ENCODE measurements at regions not wholly inside any gene's neighbourhood (a gene's known extent, or its start where the extent isn't known, plus 50 kb on each side); places are given as distances from the start of the nearest gene placed in this dataset.

DNA sequence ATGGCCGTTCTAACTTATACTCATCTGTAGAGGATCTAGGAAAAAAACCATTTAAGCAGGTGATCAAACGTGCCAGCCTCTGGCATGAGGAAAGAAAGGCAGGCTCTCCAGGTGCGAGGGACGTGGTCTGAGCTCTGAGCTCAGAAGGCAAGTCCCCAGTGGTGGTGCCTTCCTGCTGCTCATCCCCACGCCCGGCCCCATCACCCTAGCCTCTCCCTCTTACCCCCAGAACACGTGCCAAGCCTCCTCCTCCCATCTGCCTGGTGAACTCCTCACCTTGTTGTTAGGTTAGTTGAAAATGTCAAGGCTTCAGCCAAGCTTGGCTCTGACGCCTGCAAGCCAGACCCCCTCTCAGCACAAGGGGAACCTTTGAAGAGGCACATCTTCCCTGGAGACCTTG lies 571.2 kb upstream of the MKI67 start:
- Histone ChIP-seq H3K9me3 (replicated peaks in 1 of 2; ENCODE audit: control insufficient read depth in 2 of 2, insufficient read depth in 1 of 2, low read depth in 1 of 2, low read length in 2 of 2) (no peaks in the 10 kb centered on the region), H2BK120ac (ENCODE audit: low read depth, low read length) (no peak overlapping the region), H3K27ac (replicated peaks; ENCODE audit: low read length) (no peak overlapping the region)

DNA sequence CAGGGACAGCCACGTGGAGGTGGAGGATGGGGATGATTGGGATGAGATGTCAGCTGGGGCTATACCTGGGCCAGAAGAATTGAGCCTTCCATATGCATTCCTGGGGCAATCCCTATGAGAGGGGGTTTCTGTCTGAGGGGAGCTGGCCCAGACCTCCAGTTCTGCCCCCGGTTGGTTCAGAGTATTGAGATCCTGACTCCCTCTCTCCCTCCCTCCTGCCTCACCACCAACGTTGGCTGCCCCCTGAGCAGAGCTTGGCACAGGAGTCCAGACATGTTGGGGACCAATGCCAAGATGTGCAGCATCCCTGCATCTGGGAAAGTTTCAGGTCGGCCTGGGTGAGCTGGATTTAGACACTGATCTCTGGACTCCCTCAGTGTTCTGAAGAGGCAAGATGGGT lies 575.2 kb upstream of the MKI67 start:
- Histone ChIP-seq H4K91ac (ENCODE audit: low read depth, low read length, poor library complexity) (no peak overlapping the region), H3K9ac (ENCODE audit: low read depth, low read length, poor library complexity) (no peak overlapping the region)
- WGBS, 2 donors (ENCODE audit: extremely low coverage in 2 of 2, insufficient read length in 2 of 2, insufficient replicate concordance in 1 of 2) = no CpG with 5 or more reads among the region's 4 CpGs

More for the DNA sequence above, 571.2 kb upstream of the MKI67 start:
- H2BK5ac ChIP-seq (ENCODE audit: low read length) = no peak overlapping the region
- no peak overlapping the region for H4K8ac ChIP-seq (ENCODE audit: low read depth, low read length)
- H2BK12ac ChIP-seq (ENCODE audit: low read length) = peak overlapping the region; percentile 24
- H3K27me3 ChIP-seq (ENCODE audit: control insufficient read depth in 3 of 3, insufficient read depth in 3 of 3, low read depth in 1 of 3, low read length in 3 of 3) = peaks cover 0 to 5% (median 0%) of the 10 kb centered on the region in 3 experiments
- no peak for DNase-seq (ENCODE audit: low spot score)
- H3K4me1 ChIP-seq (ENCODE audit: control insufficient read depth in 2 of 2, insufficient read depth in 1 of 2, low read depth in 1 of 2, low read length in 2 of 2) = peaks cover 0 to 16% of the 10 kb centered on the region in 2 donors
- no peaks in the 10 kb centered on the region for H3K79me1 ChIP-seq (ENCODE audit: low read depth, low read length)
- no peak overlapping the region for H2BK15ac ChIP-seq (ENCODE audit: low read length)
- H3K4ac ChIP-seq (ENCODE audit: low read length) = no peak overlapping the region
- H3K18ac ChIP-seq (ENCODE audit: low read length) = peak overlapping the region; percentile 20
- H3K36me3 ChIP-seq (replicated peaks in 1 of 2; ENCODE audit: control insufficient read depth in 2 of 2, insufficient read depth in 2 of 2, low read length in 2 of 2) = no peaks in the 10 kb centered on the region
- peak overlapping the region; percentile 20 for H2AK5ac ChIP-seq (ENCODE audit: low read depth, low read length)
- H3K23ac ChIP-seq (ENCODE audit: low read depth, low read length, poor library complexity) = no peak overlapping the region
- WGBS, 2 donors (ENCODE audit: extremely low coverage in 2 of 2, insufficient read length in 2 of 2, insufficient replicate concordance in 1 of 2) = no CpG with 5 or more reads among the region's 8 CpGs
- no peak overlapping the region for H3K14ac ChIP-seq (ENCODE audit: low read length)
- H3K4me2 ChIP-seq (ENCODE audit: insufficient read depth, low read length, poor library complexity, severe bottlenecking) = no peak overlapping the region
- H2AFZ ChIP-seq (ENCODE audit: low read length) = no peak overlapping the region
- H4K91ac ChIP-seq (ENCODE audit: low read depth, low read length, poor library complexity) = no peak overlapping the region
- no peak overlapping the region for H3K9ac ChIP-seq (ENCODE audit: low read depth, low read length, poor library complexity)
- H3K4me3 ChIP-seq (ENCODE audit: low read length in 2 of 2) = no peak overlapping the region

DNA sequence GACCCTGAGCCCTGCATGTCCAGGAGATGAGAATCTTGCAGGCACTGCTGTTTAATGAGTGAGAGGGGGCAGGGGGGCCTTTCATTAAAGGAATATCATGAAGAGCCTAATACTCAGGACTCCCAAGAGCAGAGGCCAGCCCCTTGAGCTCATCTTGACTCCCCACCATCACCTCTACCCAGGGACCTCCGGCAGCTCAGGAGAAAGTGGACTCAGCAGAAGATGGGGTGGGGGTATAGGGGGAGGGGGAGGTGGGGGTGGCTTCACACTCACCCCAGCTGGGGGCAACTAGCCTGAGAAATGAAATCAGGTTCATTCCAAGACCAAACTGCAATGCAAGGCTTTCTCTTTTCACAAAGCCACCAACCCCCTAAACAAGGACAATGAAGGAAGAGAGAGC lies 575.6 kb upstream of the MKI67 start:
- Histone ChIP-seq H2AFZ (ENCODE audit: low read length) (no peak overlapping the region), H3K23ac (ENCODE audit: low read depth, low read length, poor library complexity) (no peak overlapping the region), H2AK5ac (ENCODE audit: low read depth, low read length) (no peak overlapping the region), H3K9ac (ENCODE audit: low read depth, low read length, poor library complexity) (no peak overlapping the region), H2BK5ac (ENCODE audit: low read length) (no peak overlapping the region), H3K36me3 (replicated peaks in 1 of 2; ENCODE audit: control insufficient read depth in 2 of 2, insufficient read depth in 2 of 2, low read length in 2 of 2) (no peaks in the 10 kb centered on the region), H3K14ac (ENCODE audit: low read length) (no peak overlapping the region), H4K91ac (ENCODE audit: low read depth, low read length, poor library complexity) (no peak overlapping the region), H3K4me3 (ENCODE audit: low read length in 2 of 2) (no peak overlapping the region), H3K9me3 (replicated peaks in 1 of 2; ENCODE audit: control insufficient read depth in 2 of 2, insufficient read depth in 1 of 2, low read depth in 1 of 2, low read length in 2 of 2) (no peaks in the 10 kb centered on the region), H3K4me2 (ENCODE audit: insufficient read depth, low read length, poor library complexity, severe bottlenecking) (no peak overlapping the region), H3K27ac (replicated peaks; ENCODE audit: low read length) (no peak overlapping the region), H3K4ac (ENCODE audit: low read length) (no peak overlapping the region), H3K4me1 (ENCODE audit: control insufficient read depth in 2 of 2, insufficient read depth in 1 of 2, low read depth in 1 of 2, low read length in 2 of 2) (peaks cover 0 to 10% of the 10 kb centered on the region in 2 donors), H3K79me1 (ENCODE audit: low read depth, low read length) (no peaks in the 10 kb centered on the region), H2BK15ac (ENCODE audit: low read length) (no peak overlapping the region), H2BK12ac (ENCODE audit: low read length) (no peak overlapping the region), H3K18ac (ENCODE audit: low read length) (no peak overlapping the region), H3K27me3 (ENCODE audit: control insufficient read depth in 3 of 3, insufficient read depth in 3 of 3, low read depth in 1 of 3, low read length in 3 of 3) (peaks cover 0 to 5% (median 0%) of the 10 kb centered on the region in 3 experiments), H2BK120ac (ENCODE audit: low read depth, low read length) (no peak overlapping the region), H4K8ac (ENCODE audit: low read depth, low read length) (no peak overlapping the region)
- no CpG with 5 or more reads among the region's 1 CpG for WGBS, 2 donors (ENCODE audit: extremely low coverage in 2 of 2, insufficient read length in 2 of 2, insufficient replicate concordance in 1 of 2)
- no peak for DNase-seq (ENCODE audit: low spot score)

More for the DNA sequence above, 575.2 kb upstream of the MKI67 start:
- H3K23ac ChIP-seq (ENCODE audit: low read depth, low read length, poor library complexity) = no peak overlapping the region
- peaks cover 0 to 10% of the 10 kb centered on the region in 2 donors for H3K4me1 ChIP-seq (ENCODE audit: control insufficient read depth in 2 of 2, insufficient read depth in 1 of 2, low read depth in 1 of 2, low read length in 2 of 2)
- H3K14ac ChIP-seq (ENCODE audit: low read length) = no peak overlapping the region
- no peak overlapping the region for H2BK120ac ChIP-seq (ENCODE audit: low read depth, low read length)
- H3K27me3 ChIP-seq (ENCODE audit: control insufficient read depth in 3 of 3, insufficient read depth in 3 of 3, low read depth in 1 of 3, low read length in 3 of 3) = peaks cover 0 to 5% (median 0%) of the 10 kb centered on the region in 3 experiments
- peak overlapping the region; percentile 77 for H3K18ac ChIP-seq (ENCODE audit: low read length)
- no peak overlapping the region for H3K27ac ChIP-seq (replicated peaks; ENCODE audit: low read length)
- H2AK5ac ChIP-seq (ENCODE audit: low read depth, low read length) = no peak overlapping the region
- no peak overlapping the region for H4K8ac ChIP-seq (ENCODE audit: low read depth, low read length)
- no peak overlapping the region for H3K4me2 ChIP-seq (ENCODE audit: insufficient read depth, low read length, poor library complexity, severe bottlenecking)
- no peak overlapping the region for H3K4ac ChIP-seq (ENCODE audit: low read length)
- H3K36me3 ChIP-seq (replicated peaks in 1 of 2; ENCODE audit: control insufficient read depth in 2 of 2, insufficient read depth in 2 of 2, low read length in 2 of 2) = no peaks in the 10 kb centered on the region
- no peak overlapping the region for H3K4me3 ChIP-seq (ENCODE audit: low read length in 2 of 2)
- H2AFZ ChIP-seq (ENCODE audit: low read length) = no peak overlapping the region
- no peak overlapping the region for H2BK12ac ChIP-seq (ENCODE audit: low read length)
- H3K9me3 ChIP-seq (replicated peaks in 1 of 2; ENCODE audit: control insufficient read depth in 2 of 2, insufficient read depth in 1 of 2, low read depth in 1 of 2, low read length in 2 of 2) = no peaks in the 10 kb centered on the region
- H2BK5ac ChIP-seq (ENCODE audit: low read length) = no peak overlapping the region
- no peak overlapping the region for H2BK15ac ChIP-seq (ENCODE audit: low read length)
- no peaks in the 10 kb centered on the region for H3K79me1 ChIP-seq (ENCODE audit: low read depth, low read length)
- no peak for DNase-seq (ENCODE audit: low spot score)

DNA sequence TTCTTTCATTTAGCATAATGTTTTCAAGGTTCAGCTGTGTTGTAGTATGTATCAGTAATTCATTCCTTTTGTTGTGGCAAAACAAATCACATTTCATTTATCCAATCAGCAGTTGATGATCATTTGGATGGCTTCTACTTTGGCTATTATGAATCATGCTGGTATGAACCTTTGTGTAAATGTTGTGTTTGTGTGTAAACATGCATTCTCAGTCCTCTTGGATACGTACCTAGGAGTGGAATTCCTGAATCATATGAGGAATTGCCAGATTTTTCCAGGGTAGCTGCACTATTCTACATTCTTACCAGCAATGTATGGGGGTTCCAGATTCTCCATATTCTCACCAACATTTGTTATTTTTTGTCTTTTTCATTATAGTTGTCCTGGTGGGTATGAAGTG lies 578.5 kb upstream of the MKI67 start:
- no peak overlapping the region for H4K8ac ChIP-seq (ENCODE audit: low read depth, low read length)
- H2AK5ac ChIP-seq (ENCODE audit: low read depth, low read length) = no peak overlapping the region
- H3K4me2 ChIP-seq (ENCODE audit: insufficient read depth, low read length, poor library complexity, severe bottlenecking) = no peak overlapping the region
- H2BK15ac ChIP-seq (ENCODE audit: low read length) = no peak overlapping the region
- no peaks in the 10 kb centered on the region for H3K79me1 ChIP-seq (ENCODE audit: low read depth, low read length)
- no peaks in the 10 kb centered on the region for H3K4me1 ChIP-seq (ENCODE audit: control insufficient read depth in 2 of 2, insufficient read depth in 1 of 2, low read depth in 1 of 2, low read length in 2 of 2)
- H2BK5ac ChIP-seq (ENCODE audit: low read length) = no peak overlapping the region
- no peaks in the 10 kb centered on the region for H3K27me3 ChIP-seq (ENCODE audit: control insufficient read depth in 3 of 3, insufficient read depth in 3 of 3, low read depth in 1 of 3, low read length in 3 of 3)
- no peak overlapping the region for H3K9ac ChIP-seq (ENCODE audit: low read depth, low read length, poor library complexity)
- H3K36me3 ChIP-seq (replicated peaks in 1 of 2; ENCODE audit: control insufficient read depth in 2 of 2, insufficient read depth in 2 of 2, low read length in 2 of 2) = no peaks in the 10 kb centered on the region
- H3K4me3 ChIP-seq (ENCODE audit: low read length in 2 of 2) = no peak overlapping the region
- H3K9me3 ChIP-seq (replicated peaks in 1 of 2; ENCODE audit: control insufficient read depth in 2 of 2, insufficient read depth in 1 of 2, low read depth in 1 of 2, low read length in 2 of 2) = no peaks in the 10 kb centered on the region
- WGBS, 2 donors (ENCODE audit: extremely low coverage in 2 of 2, insufficient read length in 2 of 2, insufficient replicate concordance in 1 of 2) = no CpG with 5 or more reads among the region's 1 CpG
- H3K14ac ChIP-seq (ENCODE audit: low read length) = no peak overlapping the region
- DNase-seq (ENCODE audit: low spot score) = no peak
- H3K23ac ChIP-seq (ENCODE audit: low read depth, low read length, poor library complexity) = no peak overlapping the region
- no peak overlapping the region for H3K4ac ChIP-seq (ENCODE audit: low read length)
- no peak overlapping the region for H2AFZ ChIP-seq (ENCODE audit: low read length)
- H3K27ac ChIP-seq (replicated peaks; ENCODE audit: low read length) = no peak overlapping the region
- H3K18ac ChIP-seq (ENCODE audit: low read length) = no peak overlapping the region
- H4K91ac ChIP-seq (ENCODE audit: low read depth, low read length, poor library complexity) = no peak overlapping the region
- no peak overlapping the region for H2BK12ac ChIP-seq (ENCODE audit: low read length)
- no peak overlapping the region for H2BK120ac ChIP-seq (ENCODE audit: low read depth, low read length)

Measured in neuronal stem cell (in vitro differentiated cells).